IMR-90 (cell line): ENCODE measurements at regions not wholly inside any gene's neighbourhood (a gene's known extent, or its start where the extent isn't known, plus 50 kb on each side); places are given as distances from the start of the nearest gene placed in this dataset.

Source experiments
- ATAC-seq: fragments of 200-7000 bp; cut with Tn5 transposase; 2 replicates; pipeline ENCODE4 v1.9.1; 2020; ENCODE audit warnings: low read depth, mild to moderate bottlenecking, moderate library complexity
- BruUV-seq: library from RNA; stranded (reverse); fragments of 400-500 nt; replicated peaks from 2 replicates; lab custom pipeline; 2021; lab: Mats Ljungman, UMichigan
- CTCF ChIA-PET: fragments of 300-600 bp; formaldehyde crosslinking; extraction: SDS; loops from one replicate; lab custom pipeline; 2021; ENCODE audit warnings: antibody characterized with exemption; lab: Yijun Ruan, JAX
- POLR2A ChIA-PET: fragments of 300-600 bp; sonication (Branson Sonifier 250); formaldehyde crosslinking; loops from one replicate; lab custom pipeline; 2022; ENCODE audit warnings: antibody characterized with exemption; ENCODE audit not compliant: unreplicated experiment; lab: Charles Lee
- DNase-seq: peaks from one replicate; pipeline ENCODE4 v3.0.0; 2013
- H2AFZ ChIP-seq: replicated peaks from 2 replicates; pipeline ENCODE3; 2013; ENCODE audit warnings: low read length, mild to moderate bottlenecking; ENCODE audit not compliant: poor library complexity
- H2AK5ac ChIP-seq: 2 replicates; pipeline ENCODE4 v1.6.1; 2013; ENCODE audit warnings: low read depth, low read length, inconsistent platforms
- H2AK9ac ChIP-seq: replicated peaks from 2 replicates; pipeline ENCODE3; 2013; ENCODE audit warnings: mild to moderate bottlenecking, low read depth, low read length, moderate library complexity; ENCODE audit not compliant: poor library complexity
- H2BK120ac ChIP-seq: 2 replicates; pipeline ENCODE4 v1.6.1; 2013; ENCODE audit warnings: low read depth, low read length, inconsistent platforms
- H2BK15ac ChIP-seq: 3 replicates; pipeline ENCODE4 v1.6.1; 2013; ENCODE audit warnings: low read depth, low read length, inconsistent platforms
- H2BK20ac ChIP-seq: 2 replicates; pipeline ENCODE4 v1.6.1; 2013; ENCODE audit warnings: low read depth, mild to moderate bottlenecking, inconsistent platforms, low read length, moderate library complexity
- H2BK5ac ChIP-seq: 2 replicates; pipeline ENCODE4 v1.6.1; 2013; ENCODE audit warnings: mild to moderate bottlenecking, low read depth, low read length, inconsistent platforms; ENCODE audit not compliant: poor library complexity, severe bottlenecking
- H3K14ac ChIP-seq: replicated peaks from 2 replicates; pipeline ENCODE4 v1.6.1; 2013; ENCODE audit warnings: low read depth, low read length, inconsistent platforms
- H3K18ac ChIP-seq: 2 replicates; pipeline ENCODE4 v1.6.1; 2013; ENCODE audit warnings: low read depth, low read length, control low read depth
- H3K23ac ChIP-seq: 2 replicates; pipeline ENCODE4 v1.6.1; 2013; ENCODE audit warnings: low read depth, low read length, inconsistent platforms
- H3K27ac ChIP-seq: 2 replicates; pipeline ENCODE4 v1.5.1; 2013; ENCODE audit warnings: mild to moderate bottlenecking, control low read depth, low read length; ENCODE audit not compliant: insufficient read depth
- H3K27me3 ChIP-seq: 2 replicates; pipeline ENCODE4 v1.6.1; 2013; ENCODE audit warnings: low read length; ENCODE audit not compliant: control insufficient read depth, insufficient read depth
- H3K36me3 ChIP-seq: 2 replicates; pipeline ENCODE4 v1.6.1; 2013; ENCODE audit warnings: low read length, mixed read lengths; ENCODE audit not compliant: control insufficient read depth, insufficient read depth
- H3K4ac ChIP-seq: 2 replicates; pipeline ENCODE4 v1.6.1; 2013; ENCODE audit warnings: low read depth, low read length, inconsistent platforms
- H3K4me1 ChIP-seq: 2 replicates; pipeline ENCODE4 v1.6.1; 2013; ENCODE audit warnings: low read length, mixed read lengths; ENCODE audit not compliant: control insufficient read depth, insufficient read depth
- H3K4me2 ChIP-seq: 2 replicates; pipeline ENCODE4 v1.6.1; 2013; ENCODE audit warnings: low read depth, mild to moderate bottlenecking, control low read depth, low read length, moderate library complexity
- H3K4me3 ChIP-seq: 2 replicates; pipeline ENCODE4 v1.5.1; 2013; ENCODE audit warnings: low read depth, mild to moderate bottlenecking, control low read depth, low read length, moderate library complexity; ENCODE audit not compliant: insufficient read depth
- H3K56ac ChIP-seq: 2 replicates; pipeline ENCODE4 v1.6.1; 2013; ENCODE audit warnings: low read length, inconsistent platforms; ENCODE audit not compliant: insufficient read depth; ENCODE audit errors: extremely low read depth
- H3K79me1 ChIP-seq, 2 experiments: 2 replicates each; pipeline ENCODE4 v1.6.1; 2013; ENCODE audit warnings: low read length in 2 of 2, inconsistent platforms in 1 of 2, low read depth in 1 of 2
- H3K9ac ChIP-seq: 2 replicates; pipeline ENCODE4 v1.6.1; 2013; ENCODE audit warnings: low read depth, low read length, control low read depth
- H3K9me1 ChIP-seq: 2 replicates; pipeline ENCODE4 v1.6.1; 2013; ENCODE audit warnings: low read length, inconsistent platforms; ENCODE audit not compliant: insufficient read depth
- H3K9me3 ChIP-seq: 2 replicates; pipeline ENCODE4 v1.6.1; 2013; ENCODE audit warnings: low read length; ENCODE audit not compliant: control insufficient read depth, insufficient read depth
- H4K20me1 ChIP-seq: 2 replicates; pipeline ENCODE4 v1.6.1; 2013; ENCODE audit warnings: low read length, inconsistent platforms; ENCODE audit not compliant: insufficient read depth
- H4K5ac ChIP-seq: 2 replicates; pipeline ENCODE4 v1.6.1; 2013; ENCODE audit warnings: mild to moderate bottlenecking, low read depth, low read length, control low read depth
- H4K8ac ChIP-seq, 2 experiments: 2 replicates each; pipeline ENCODE4 v1.6.1; 2013; ENCODE audit warnings: low read depth in 2 of 2, low read length in 2 of 2, control low read depth in 1 of 2, inconsistent platforms in 1 of 2
- H4K91ac ChIP-seq: 2 replicates; pipeline ENCODE4 v1.6.1; 2013; ENCODE audit warnings: low read depth, low read length, inconsistent platforms; ENCODE audit not compliant: insufficient read depth
- BHLHE40 ChIP-seq: fragments of 150-350 bp; IDR thresholded peaks from 2 replicates; pipeline ENCODE4 v1.6.1; 2016; ENCODE audit warnings: mild to moderate bottlenecking, low read depth, low read length
- CEBPB ChIP-seq: IDR thresholded peaks from 2 replicates; pipeline ENCODE4 v1.6.1; 2012; ENCODE audit warnings: low read depth, low read length, improper control_type of control experiment
- CHD1 ChIP-seq: IDR thresholded peaks from 2 replicates; pipeline ENCODE4 v1.6.1; 2012; ENCODE audit warnings: low read depth, low read length, improper control_type of control experiment
- FOS ChIP-seq: fragments of 150-350 bp; IDR thresholded peaks from 2 replicates; pipeline ENCODE4 v1.6.1; 2016; ENCODE audit warnings: low read depth, low read length
- MAFK ChIP-seq: IDR thresholded peaks from 2 replicates; pipeline ENCODE4 v1.6.1; 2012; ENCODE audit warnings: low read depth, low read length, improper control_type of control experiment
- MAZ ChIP-seq: IDR thresholded peaks from 2 replicates; pipeline ENCODE4 v1.6.1; 2012; ENCODE audit warnings: low read depth, mild to moderate bottlenecking, low read length, improper control_type of control experiment, moderate library complexity, borderline replicate concordance
- MXI1 ChIP-seq: IDR thresholded peaks from 2 replicates; pipeline ENCODE4 v1.6.1; 2012; ENCODE audit warnings: low read depth, mild to moderate bottlenecking, low read length, moderate library complexity, borderline replicate concordance
- NFE2L2 ChIP-seq: fragments of 150-350 bp; IDR thresholded peaks from 2 replicates; pipeline ENCODE4 v1.6.1; 2016; ENCODE audit warnings: low read depth, mild to moderate bottlenecking, low read length
- POLR2A ChIP-seq: IDR thresholded peaks from 2 replicates; pipeline ENCODE4 v1.6.1; 2012; ENCODE audit warnings: mild to moderate bottlenecking, low read depth, low read length
- RAD21 ChIP-seq: IDR thresholded peaks from 2 replicates; pipeline ENCODE4 v1.6.1; 2012; ENCODE audit warnings: low read length, improper control_type of control experiment
- RCOR1 ChIP-seq: IDR thresholded peaks from 2 replicates; pipeline ENCODE4 v1.6.1; 2012; ENCODE audit warnings: mild to moderate bottlenecking, low read length, improper control_type of control experiment; ENCODE audit not compliant: insufficient replicate concordance
- RFX5 ChIP-seq: IDR thresholded peaks from 2 replicates; pipeline ENCODE4 v1.8.0; 2012; ENCODE audit warnings: low read depth, mild to moderate bottlenecking, low read length, moderate library complexity
- SMC3 ChIP-seq: fragments of 150-350 bp; IDR thresholded peaks from 2 replicates; pipeline ENCODE4 v1.6.1; 2016; ENCODE audit warnings: low read depth, mild to moderate bottlenecking, antibody characterized with exemption, low read length, moderate library complexity
- WGBS, 2 experiments: methylation state at CpG; one replicate each; pipeline versions ENCODE4 v1.1.5 to v1.1.7; 2013; ENCODE audit warnings: missing lambda C conversion rate in 2 of 2; ENCODE audit not compliant: insufficient read length in 1 of 2; ENCODE audit errors: extremely low coverage in 2 of 2; 5-methylcytosine and 5-hydroxymethylcytosine counted together
- dilution Hi-C: fragments of 300-500 bp; cut with HindIII; formaldehyde crosslinking; loops from one replicate; pipeline ENCODE4 v1.14.3; 2018; ENCODE audit warnings: low sequenced_read_pairs; ENCODE audit not compliant: unreplicated experiment
- in situ Hi-C: fragments of 300-500 bp; cut with MboI; formaldehyde crosslinking; loops from 3 replicates; pipeline ENCODE4 v1.14.3; 2019; ENCODE audit warnings: low sequenced_read_pairs, inconsistent platforms, mixed read lengths
- intact Hi-C: fragments of 100-400 bp; cut with micrococcal nuclease; formaldehyde crosslinking; loops from 2 replicates; pipeline ENCODE4 v1.10.0; 2022
- TF ChIP-seq, protein P1 (sequence below): fragments of 150-350 bp; IDR thresholded peaks from 2 replicates; pipeline ENCODE4 v1.6.1; 2016; ENCODE audit warnings: low read depth, mild to moderate bottlenecking, low read length, moderate library complexity, borderline replicate concordance
- TF ChIP-seq, protein P2 (sequence below): fragments of 150-350 bp; IDR thresholded peaks from 2 replicates; pipeline ENCODE4 v1.6.1; 2017; ENCODE audit warnings: mild to moderate bottlenecking, antibody characterized with exemption, low read length, low read depth
- TF ChIP-seq, protein P3 (sequence below): conservative IDR thresholded peaks from 2 replicates; pipeline ENCODE4 v1.5.1; 2012; ENCODE audit warnings: mild to moderate bottlenecking, low read depth, low read length, improper control_type of control experiment

DNA sequence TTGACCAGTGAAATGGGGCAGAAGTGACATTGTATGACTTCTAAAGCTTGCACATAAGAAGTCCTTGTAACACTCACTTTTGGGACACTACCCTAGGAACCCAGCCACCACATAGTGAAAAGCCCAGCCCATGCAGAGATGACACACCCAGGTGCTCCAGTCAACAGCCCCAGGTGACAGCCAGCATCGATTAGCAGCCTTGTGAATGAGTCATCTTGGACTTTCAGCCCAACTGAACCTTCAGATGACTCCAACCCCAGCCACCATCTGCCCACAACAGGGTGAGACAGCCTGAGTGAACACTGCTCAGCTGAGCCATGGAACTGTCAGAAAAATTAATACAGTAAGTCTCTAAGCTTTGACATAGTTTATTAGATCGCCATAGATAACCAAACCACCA lies 458.6 kb downstream of the ZSWIM6 start:
- H3K18ac ChIP-seq, result no peak overlapping the region
- BruUV-seq, result no TSS peak
- in situ Hi-C loops, result no loop called here

More for the DNA sequence above, 458.6 kb downstream of the ZSWIM6 start:
- ChIA-PET POLR2A (no interaction called here), CTCF (no interaction called here)
- Histone ChIP-seq H4K8ac (no peak overlapping the region), H3K9ac (no peak overlapping the region), H3K4me2 (no peak overlapping the region), H2BK120ac (no peak overlapping the region), H3K56ac (no peak overlapping the region), H3K9me1 (no peaks in the 10 kb centered on the region), H2BK5ac (no peak overlapping the region), H3K9me3 (no peaks in the 10 kb centered on the region), H3K27ac (no peak overlapping the region), H3K23ac (no peak overlapping the region), H2BK15ac (no peak overlapping the region), H4K91ac (no peak overlapping the region), H4K20me1 (no peaks in the 10 kb centered on the region), H2BK20ac (no peak overlapping the region), H2AK9ac (no peak overlapping the region), H3K4me1 (no peaks in the 10 kb centered on the region), H3K36me3 (no peaks in the 10 kb centered on the region), H2AK5ac (no peak overlapping the region), H3K14ac (no peak overlapping the region), H4K5ac (no peak overlapping the region), H3K4me3 (no peak overlapping the region), H3K4ac (no peak overlapping the region), H3K79me1 (no peaks in the 10 kb centered on the region), H3K27me3 (no peaks in the 10 kb centered on the region; the same call in 1 of the 2 replicates), H2AFZ (no peak overlapping the region)
- dilution Hi-C loops, result no loop called here
- no CpG with 5 or more reads among the region's 2 CpGs for WGBS, 2 experiments
- DNase-seq (no peak), ATAC-seq (no peak)
- intact Hi-C loops, result no loop called here
- TF ChIP-seq POLR2A (no peak), RAD21 (no peak), BHLHE40 (no peak), MAZ (no peak), SMC3 (no peak), MAFK (no peak), RFX5 (no peak), MXI1 (no peak), CEBPB (no peak), NFE2L2 (no peak), CHD1 (no peak), FOS (no peak), RCOR1 (no peak)
- TF ChIP-seq, protein P1, sequence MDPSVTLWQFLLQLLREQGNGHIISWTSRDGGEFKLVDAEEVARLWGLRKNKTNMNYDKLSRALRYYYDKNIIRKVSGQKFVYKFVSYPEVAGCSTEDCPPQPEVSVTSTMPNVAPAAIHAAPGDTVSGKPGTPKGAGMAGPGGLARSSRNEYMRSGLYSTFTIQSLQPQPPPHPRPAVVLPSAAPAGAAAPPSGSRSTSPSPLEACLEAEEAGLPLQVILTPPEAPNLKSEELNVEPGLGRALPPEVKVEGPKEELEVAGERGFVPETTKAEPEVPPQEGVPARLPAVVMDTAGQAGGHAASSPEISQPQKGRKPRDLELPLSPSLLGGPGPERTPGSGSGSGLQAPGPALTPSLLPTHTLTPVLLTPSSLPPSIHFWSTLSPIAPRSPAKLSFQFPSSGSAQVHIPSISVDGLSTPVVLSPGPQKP, result no peak
- TF ChIP-seq, protein P2, sequence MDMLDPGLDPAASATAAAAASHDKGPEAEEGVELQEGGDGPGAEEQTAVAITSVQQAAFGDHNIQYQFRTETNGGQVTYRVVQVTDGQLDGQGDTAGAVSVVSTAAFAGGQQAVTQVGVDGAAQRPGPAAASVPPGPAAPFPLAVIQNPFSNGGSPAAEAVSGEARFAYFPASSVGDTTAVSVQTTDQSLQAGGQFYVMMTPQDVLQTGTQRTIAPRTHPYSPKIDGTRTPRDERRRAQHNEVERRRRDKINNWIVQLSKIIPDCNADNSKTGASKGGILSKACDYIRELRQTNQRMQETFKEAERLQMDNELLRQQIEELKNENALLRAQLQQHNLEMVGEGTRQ, result no peak
- TF ChIP-seq, protein P3, sequence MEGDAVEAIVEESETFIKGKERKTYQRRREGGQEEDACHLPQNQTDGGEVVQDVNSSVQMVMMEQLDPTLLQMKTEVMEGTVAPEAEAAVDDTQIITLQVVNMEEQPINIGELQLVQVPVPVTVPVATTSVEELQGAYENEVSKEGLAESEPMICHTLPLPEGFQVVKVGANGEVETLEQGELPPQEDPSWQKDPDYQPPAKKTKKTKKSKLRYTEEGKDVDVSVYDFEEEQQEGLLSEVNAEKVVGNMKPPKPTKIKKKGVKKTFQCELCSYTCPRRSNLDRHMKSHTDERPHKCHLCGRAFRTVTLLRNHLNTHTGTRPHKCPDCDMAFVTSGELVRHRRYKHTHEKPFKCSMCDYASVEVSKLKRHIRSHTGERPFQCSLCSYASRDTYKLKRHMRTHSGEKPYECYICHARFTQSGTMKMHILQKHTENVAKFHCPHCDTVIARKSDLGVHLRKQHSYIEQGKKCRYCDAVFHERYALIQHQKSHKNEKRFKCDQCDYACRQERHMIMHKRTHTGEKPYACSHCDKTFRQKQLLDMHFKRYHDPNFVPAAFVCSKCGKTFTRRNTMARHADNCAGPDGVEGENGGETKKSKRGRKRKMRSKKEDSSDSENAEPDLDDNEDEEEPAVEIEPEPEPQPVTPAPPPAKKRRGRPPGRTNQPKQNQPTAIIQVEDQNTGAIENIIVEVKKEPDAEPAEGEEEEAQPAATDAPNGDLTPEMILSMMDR, result no peak
